ENCODE measurements at regions not wholly inside any gene's neighbourhood (a gene's known extent, or its start where the extent isn't known, plus 50 kb on each side); places are given as distances from the start of the nearest gene placed in this dataset.

- H3K4me3 Mint-ChIP-seq: no peak overlapping the region
- POLR2A ChIA-PET: no interaction called here
- no peak for ATAC-seq (ENCODE audit: low read depth)
- H3K27ac Mint-ChIP-seq: no peak overlapping the region
- DNase-seq: no peak
- no peaks in the 10 kb centered on the region for H3K27me3 Mint-ChIP-seq
- no peaks in the 10 kb centered on the region for H3K4me1 Mint-ChIP-seq
- TF ChIP-seq, protein P1, sequence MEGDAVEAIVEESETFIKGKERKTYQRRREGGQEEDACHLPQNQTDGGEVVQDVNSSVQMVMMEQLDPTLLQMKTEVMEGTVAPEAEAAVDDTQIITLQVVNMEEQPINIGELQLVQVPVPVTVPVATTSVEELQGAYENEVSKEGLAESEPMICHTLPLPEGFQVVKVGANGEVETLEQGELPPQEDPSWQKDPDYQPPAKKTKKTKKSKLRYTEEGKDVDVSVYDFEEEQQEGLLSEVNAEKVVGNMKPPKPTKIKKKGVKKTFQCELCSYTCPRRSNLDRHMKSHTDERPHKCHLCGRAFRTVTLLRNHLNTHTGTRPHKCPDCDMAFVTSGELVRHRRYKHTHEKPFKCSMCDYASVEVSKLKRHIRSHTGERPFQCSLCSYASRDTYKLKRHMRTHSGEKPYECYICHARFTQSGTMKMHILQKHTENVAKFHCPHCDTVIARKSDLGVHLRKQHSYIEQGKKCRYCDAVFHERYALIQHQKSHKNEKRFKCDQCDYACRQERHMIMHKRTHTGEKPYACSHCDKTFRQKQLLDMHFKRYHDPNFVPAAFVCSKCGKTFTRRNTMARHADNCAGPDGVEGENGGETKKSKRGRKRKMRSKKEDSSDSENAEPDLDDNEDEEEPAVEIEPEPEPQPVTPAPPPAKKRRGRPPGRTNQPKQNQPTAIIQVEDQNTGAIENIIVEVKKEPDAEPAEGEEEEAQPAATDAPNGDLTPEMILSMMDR (IDR thresholded peaks at IDR 0.05): no peak
- intact Hi-C loops (cut with micrococcal nuclease): no loop called here
- H3K36me3 Mint-ChIP-seq (ENCODE audit: low read depth): no peaks in the 10 kb centered on the region
- CTCF ChIA-PET: no interaction called here
- H3K9me3 Mint-ChIP-seq: peaks cover 2% of the 10 kb centered on the region
Observed at GRCh38 chr6:91438570-91438969, 851.7 kb upstream of the MAP3K7 start.

DNA sequence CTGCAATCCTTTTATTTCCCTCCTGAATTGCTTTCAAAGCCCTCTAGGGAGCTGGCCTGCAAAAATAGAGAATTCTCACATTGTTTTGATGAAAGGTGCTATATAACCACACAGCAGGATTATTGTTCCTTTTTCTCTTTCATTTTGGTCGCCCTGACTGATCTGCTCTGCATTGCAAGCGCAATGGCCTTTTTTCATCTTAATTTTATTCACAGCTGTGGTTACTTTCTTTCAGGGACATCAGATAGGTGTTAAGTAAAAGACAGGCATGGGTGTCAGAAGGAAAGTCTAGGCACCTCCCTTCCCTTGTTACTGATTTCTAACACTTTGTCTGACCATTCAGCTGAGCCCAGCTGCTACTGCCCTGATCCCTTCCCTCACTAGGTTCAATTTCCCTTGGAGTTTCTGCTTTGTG is 850.5 kb upstream of the MAP3K7 start:
- TF ChIP-seq, protein P1 (IDR thresholded peaks at IDR 0.05): no peak
- CTCF ChIA-PET: no interaction called here

GRCh38 chr6:91436448-91436847 is 849.6 kb upstream of the MAP3K7 start:
- Mint-ChIP-seq H3K4me3 (no peak overlapping the region), H3K4me1 (no peaks in the 10 kb centered on the region), H3K27me3 (no peaks in the 10 kb centered on the region), H3K27ac (no peak overlapping the region), H3K36me3 (ENCODE audit: low read depth) (no peaks in the 10 kb centered on the region), H3K9me3 (peaks cover 4% of the 10 kb centered on the region)
- intact Hi-C loops (cut with micrococcal nuclease): no loop called here
- POLR2A ChIA-PET: no interaction called here
- CTCF ChIA-PET: no interaction called here
- TF ChIP-seq, protein P1 (IDR thresholded peaks at IDR 0.05): no peak
- no peak for DNase-seq
- no peak for ATAC-seq (ENCODE audit: low read depth)

More for the DNA sequence above, 850.5 kb upstream of the MAP3K7 start:
- ATAC-seq (ENCODE audit: low read depth) (no peak), DNase-seq (no peak)
- Mint-ChIP-seq H3K9me3 (peaks cover 4% of the 10 kb centered on the region), H3K4me1 (no peaks in the 10 kb centered on the region), H3K4me3 (no peak overlapping the region), H3K27me3 (no peaks in the 10 kb centered on the region), H3K27ac (no peak overlapping the region), H3K36me3 (ENCODE audit: low read depth) (no peaks in the 10 kb centered on the region)
- POLR2A ChIA-PET: no interaction called here
- intact Hi-C loops (cut with micrococcal nuclease): no loop called here

DNA sequence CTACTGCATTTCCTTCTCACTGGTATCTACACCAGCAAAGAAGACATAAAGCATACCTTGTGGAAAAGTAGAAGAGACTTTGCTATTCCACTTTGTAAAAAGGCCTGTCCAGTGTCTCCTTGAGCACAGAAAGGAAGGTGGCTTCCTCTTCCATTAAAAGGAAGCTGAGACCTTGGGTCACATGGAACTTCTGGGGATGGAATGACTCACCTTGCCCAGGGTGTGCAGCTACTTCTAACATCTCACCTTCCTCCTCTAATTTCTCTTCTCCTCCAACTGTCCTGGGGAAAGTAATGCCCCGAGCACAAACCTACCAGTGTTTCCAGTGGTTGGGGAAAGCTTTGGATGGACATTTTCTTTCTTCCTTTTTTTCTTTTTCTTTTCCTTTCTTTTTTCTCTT is 848.8 kb upstream of the MAP3K7 start:
- intact Hi-C loops (cut with micrococcal nuclease): no loop called here
- H3K4me1 Mint-ChIP-seq: no peaks in the 10 kb centered on the region
- ChIA-PET CTCF (no interaction called here), POLR2A (no interaction called here)
- no peak overlapping the region for H3K4me3 Mint-ChIP-seq
- H3K27ac Mint-ChIP-seq: no peak overlapping the region
- no peaks in the 10 kb centered on the region for H3K27me3 Mint-ChIP-seq
- TF ChIP-seq, protein P1 (IDR thresholded peaks at IDR 0.05): no peak
- ATAC-seq (ENCODE audit: low read depth): no peak
- no peaks in the 10 kb centered on the region for H3K36me3 Mint-ChIP-seq (ENCODE audit: low read depth)
- no peak for DNase-seq
- H3K9me3 Mint-ChIP-seq: peaks cover 2% of the 10 kb centered on the region

GRCh38 chr6:91434576-91434975 is 847.7 kb upstream of the MAP3K7 start:
- ATAC-seq (ENCODE audit: low read depth) (no peak), DNase-seq (no peak)
- Mint-ChIP-seq H3K9me3 (peaks cover 2% of the 10 kb centered on the region), H3K27ac (no peak overlapping the region), H3K36me3 (ENCODE audit: low read depth) (no peaks in the 10 kb centered on the region), H3K4me1 (no peaks in the 10 kb centered on the region), H3K4me3 (no peak overlapping the region), H3K27me3 (no peaks in the 10 kb centered on the region)
- ChIA-PET CTCF (no interaction called here), POLR2A (no interaction called here)
- TF ChIP-seq, protein P1 (IDR thresholded peaks at IDR 0.05): no peak
- intact Hi-C loops (cut with micrococcal nuclease): no loop called here

Measured in activated B cell treated with CpG ODN at 0.5 μM for 24 hours (primary cell).